Ishikawa (cell line): ENCODE measurements at regions not wholly inside any gene's neighbourhood (a gene's known extent, or its start where the extent isn't known, plus 50 kb on each side); places are given as distances from the start of the nearest gene placed in this dataset.

Experiments
- CEBPB ChIP-seq: IDR thresholded peaks from 2 replicates; pipeline ENCODE4 v1.6.1; 2012
- CREB1 ChIP-seq: IDR thresholded peaks from 2 replicates; pipeline ENCODE4 v1.6.1; 2012; ENCODE audit warnings: low read depth
- EGR1 ChIP-seq: IDR thresholded peaks from 2 replicates; pipeline ENCODE4 v1.6.1; 2012
- EP300 ChIP-seq: IDR thresholded peaks from 2 replicates; pipeline ENCODE4 v1.6.1; 2012; ENCODE audit warnings: borderline replicate concordance
- FOXM1 ChIP-seq: IDR thresholded peaks from 2 replicates; pipeline ENCODE4 v1.6.1; 2012; ENCODE audit warnings: low read depth, borderline replicate concordance
- MAX ChIP-seq: IDR thresholded peaks from 2 replicates; pipeline ENCODE4 v1.6.1; 2012
- NFIC ChIP-seq: IDR thresholded peaks from 2 replicates; pipeline ENCODE4 v1.6.1; 2012
- RAD21 ChIP-seq: IDR thresholded peaks from 2 replicates; pipeline ENCODE4 v1.6.1; 2012; ENCODE audit warnings: low read depth
- REST ChIP-seq: IDR thresholded peaks from 2 replicates; pipeline ENCODE4 v1.6.1; 2012; ENCODE audit warnings: low read depth, mild to moderate bottlenecking
- TAF1 ChIP-seq: IDR thresholded peaks from 2 replicates; pipeline ENCODE4 v1.6.1; 2012; ENCODE audit warnings: low read depth, mild to moderate bottlenecking
- TCF12 ChIP-seq: IDR thresholded peaks from 2 replicates; pipeline ENCODE4 v1.6.1; 2012; ENCODE audit warnings: low read depth
- TEAD4 ChIP-seq: IDR thresholded peaks from 2 replicates; pipeline ENCODE4 v1.6.1; 2012
- USF1 ChIP-seq: IDR thresholded peaks from 2 replicates; pipeline ENCODE4 v1.6.1; 2012
- YY1 ChIP-seq: IDR thresholded peaks from 2 replicates; pipeline ENCODE4 v1.6.1; 2012; ENCODE audit warnings: low read depth
- ZBTB7A ChIP-seq: IDR thresholded peaks from 2 replicates; pipeline ENCODE4 v1.6.1; 2012; ENCODE audit warnings: low read depth

GRCh38 chr14:104431351-104431928 lies 148.1 kb upstream of the C14orf180 start:
- no peak for TF ChIP-seq ZBTB7A
- no peak for TF ChIP-seq REST
- TF ChIP-seq MAX, result no peak
- TF ChIP-seq EGR1, result no peak
- no peak for TF ChIP-seq TEAD4
- no peak for TF ChIP-seq TCF12
- TF ChIP-seq CREB1, result no peak
- no peak for TF ChIP-seq RAD21
- TF ChIP-seq TAF1, result no peak
- TF ChIP-seq FOXM1, result no peak
- no peak for TF ChIP-seq YY1

GRCh38 chr14:104431929-104432541 lies 147.5 kb upstream of the C14orf180 start:
- no peak for TF ChIP-seq ZBTB7A
- no peak for TF ChIP-seq TEAD4
- no peak for TF ChIP-seq RAD21
- no peak for TF ChIP-seq FOXM1
- TF ChIP-seq EP300, result no peak
- TF ChIP-seq CEBPB, result no peak
- no peak for TF ChIP-seq YY1
- TF ChIP-seq NFIC, result no peak
- TF ChIP-seq CREB1, result no peak
- no peak for TF ChIP-seq MAX
- TF ChIP-seq TCF12, result no peak
- no peak for TF ChIP-seq USF1
- no peak for TF ChIP-seq REST

- TF ChIP-seq MAX (no peak), TEAD4 (no peak), ZBTB7A (no peak), CREB1 (no peak), TAF1 (no peak), YY1 (no peak), RAD21 (no peak)
Observed at GRCh38 chr14:104432611-104433231, 146.8 kb upstream of the C14orf180 start.

GRCh38 chr14:104433401-104434213 lies 146.0 kb upstream of the C14orf180 start:
- TF ChIP-seq MAX (no peak), TEAD4 (no peak), ZBTB7A (no peak), EGR1 (no peak)

GRCh38 chr14:104434214-104435076 lies 145.1 kb upstream of the C14orf180 start:
- no peak for TF ChIP-seq RAD21
- TF ChIP-seq USF1, result no peak
- no peak for TF ChIP-seq REST
- no peak for TF ChIP-seq EGR1
- TF ChIP-seq CEBPB, result no peak
- TF ChIP-seq NFIC, result no peak
- TF ChIP-seq FOXM1, result no peak
- no peak for TF ChIP-seq TAF1
- no peak for TF ChIP-seq EP300
